Activated T-helper 1 cell treated with anti-CD3 and anti-CD28 coated beads, Interleukin-12 subunit alpha, Interleukin-12 subunit beta, Interleukin-2, Interleukin-4 antibody, amounts not matched to agents 30 ng/mL and 10 ng/mL and 1 ng/mL, durations not matched to agents 14 hours and 24 hours and 36 hours (primary cell): ENCODE measurements at regions not wholly inside any gene's neighbourhood (a gene's known extent, or its start where the extent isn't known, plus 50 kb on each side); places are given as distances from the start of the nearest gene placed in this dataset.

Source experiments
- DNase-seq: peaks from one replicate; pipeline ENCODE4 v3.0.0; 2021; ENCODE audit warnings: low spot score
- H3K27ac Mint-ChIP-seq: one replicate; pipeline ENCODE4 v1.8.0; 2021; ENCODE audit warnings: mild to moderate bottlenecking, mixed read lengths
- H3K27me3 Mint-ChIP-seq: one replicate; pipeline ENCODE4 v1.8.0; 2022; ENCODE audit warnings: mild to moderate bottlenecking, moderate library complexity, mixed read lengths; ENCODE audit not compliant: insufficient read depth
- H3K36me3 Mint-ChIP-seq: one replicate; pipeline ENCODE4 v1.8.0; 2021; ENCODE audit warnings: low read depth, mixed read lengths
- H3K4me1 Mint-ChIP-seq: one replicate; pipeline ENCODE4 v1.8.0; 2021; ENCODE audit warnings: low read depth, mixed read lengths
- H3K4me3 Mint-ChIP-seq: one replicate; pipeline ENCODE4 v1.8.0; 2021; ENCODE audit warnings: mild to moderate bottlenecking, moderate library complexity, mixed read lengths
- H3K9me3 Mint-ChIP-seq: one replicate; pipeline ENCODE4 v1.8.0; 2021; ENCODE audit warnings: mixed read lengths
- intact Hi-C: fragments of 100-400 bp; cut with micrococcal nuclease; formaldehyde crosslinking; loops from one replicate; pipeline ENCODE4 v1.15.1; 2024

- intact Hi-C loops, result no loop called here
- Mint-ChIP-seq H3K4me1 (no peaks in the 10 kb centered on the region), H3K36me3 (no peaks in the 10 kb centered on the region), H3K9me3 (peaks cover 6% of the 10 kb centered on the region), H3K27ac (no peak overlapping the region), H3K4me3 (no peak overlapping the region), H3K27me3 (no peaks in the 10 kb centered on the region)
- no peak for DNase-seq
These were observed 708.5 kb upstream of the FAM98A start for GRCh38 chr2:34307636-34308035.

- H3K27ac Mint-ChIP-seq, result no peak overlapping the region
- H3K27me3 Mint-ChIP-seq, result no peaks in the 10 kb centered on the region
- no peaks in the 10 kb centered on the region for H3K4me1 Mint-ChIP-seq
- H3K36me3 Mint-ChIP-seq, result no peaks in the 10 kb centered on the region
- no peak overlapping the region for H3K4me3 Mint-ChIP-seq
- peaks cover under 1% of the 10 kb centered on the region for H3K9me3 Mint-ChIP-seq
- intact Hi-C loops, result no loop called here
- no peak for DNase-seq
These were observed 707.6 kb upstream of the FAM98A start for GRCh38 chr2:34306745-34307144.

GRCh38 chr2:34305587-34305986, 706.5 kb upstream of the FAM98A start:
- H3K27me3 Mint-ChIP-seq, result no peaks in the 10 kb centered on the region
- intact Hi-C loops, result no loop called here
- H3K27ac Mint-ChIP-seq, result no peak overlapping the region
- DNase-seq, result no peak
- H3K4me1 Mint-ChIP-seq, result no peaks in the 10 kb centered on the region
- no peak overlapping the region for H3K4me3 Mint-ChIP-seq
- no peaks in the 10 kb centered on the region for H3K36me3 Mint-ChIP-seq
- H3K9me3 Mint-ChIP-seq, result peaks cover 3% of the 10 kb centered on the region

- Mint-ChIP-seq H3K9me3 (peaks cover 9% of the 10 kb centered on the region), H3K4me3 (no peak overlapping the region), H3K4me1 (no peaks in the 10 kb centered on the region), H3K27me3 (no peaks in the 10 kb centered on the region), H3K27ac (no peak overlapping the region), H3K36me3 (no peaks in the 10 kb centered on the region)
- no peak for DNase-seq
- intact Hi-C loops, result no loop called here
These were observed 695.9 kb upstream of the FAM98A start for GRCh38 chr2:34294961-34295360.

GRCh38 chr2:34291076-34291475, 692.0 kb upstream of the FAM98A start:
- H3K36me3 Mint-ChIP-seq, result no peaks in the 10 kb centered on the region
- no peak overlapping the region for H3K27ac Mint-ChIP-seq
- H3K27me3 Mint-ChIP-seq, result no peaks in the 10 kb centered on the region
- DNase-seq, result no peak
- no peak overlapping the region for H3K4me3 Mint-ChIP-seq
- no peaks in the 10 kb centered on the region for H3K4me1 Mint-ChIP-seq
- intact Hi-C loops, result no loop called here
- peaks cover 10% of the 10 kb centered on the region for H3K9me3 Mint-ChIP-seq

- peaks cover 17% of the 10 kb centered on the region for H3K9me3 Mint-ChIP-seq
- no peaks in the 10 kb centered on the region for H3K4me1 Mint-ChIP-seq
- H3K27me3 Mint-ChIP-seq, result no peaks in the 10 kb centered on the region
- intact Hi-C loops, result no loop called here
- H3K36me3 Mint-ChIP-seq, result no peaks in the 10 kb centered on the region
- no peak overlapping the region for H3K27ac Mint-ChIP-seq
- no peak overlapping the region for H3K4me3 Mint-ChIP-seq
- no peak for DNase-seq
These were observed 688.9 kb upstream of the FAM98A start for GRCh38 chr2:34288016-34288415.

GRCh38 chr2:34280606-34281005, 681.5 kb upstream of the FAM98A start:
- DNase-seq, result no peak
- no peaks in the 10 kb centered on the region for H3K4me1 Mint-ChIP-seq
- no peak overlapping the region for H3K4me3 Mint-ChIP-seq
- peaks cover 16% of the 10 kb centered on the region for H3K9me3 Mint-ChIP-seq
- H3K36me3 Mint-ChIP-seq, result no peaks in the 10 kb centered on the region
- intact Hi-C loops, result no loop called here
- H3K27me3 Mint-ChIP-seq, result no peaks in the 10 kb centered on the region
- H3K27ac Mint-ChIP-seq, result no peak overlapping the region

GRCh38 chr2:34266908-34267697, 668.0 kb upstream of the FAM98A start:
- H3K4me1 Mint-ChIP-seq, result no peaks in the 10 kb centered on the region
- no peaks in the 10 kb centered on the region for H3K27me3 Mint-ChIP-seq
- no peaks in the 10 kb centered on the region for H3K36me3 Mint-ChIP-seq
- no peak for DNase-seq
- peaks cover 11% of the 10 kb centered on the region for H3K9me3 Mint-ChIP-seq
- H3K27ac Mint-ChIP-seq, result no peak overlapping the region
- intact Hi-C loops, result no loop called here
- H3K4me3 Mint-ChIP-seq, result no peak overlapping the region

GRCh38 chr2:34261701-34262100, 662.6 kb upstream of the FAM98A start:
- no peaks in the 10 kb centered on the region for H3K4me1 Mint-ChIP-seq
- no peaks in the 10 kb centered on the region for H3K27me3 Mint-ChIP-seq
- H3K27ac Mint-ChIP-seq, result no peak overlapping the region
- DNase-seq, result no peak
- H3K36me3 Mint-ChIP-seq, result no peaks in the 10 kb centered on the region
- intact Hi-C loops, result no loop called here
- H3K9me3 Mint-ChIP-seq, result peaks cover 11% of the 10 kb centered on the region
- no peak overlapping the region for H3K4me3 Mint-ChIP-seq

GRCh38 chr2:34254272-34254878, 655.3 kb upstream of the FAM98A start:
- H3K36me3 Mint-ChIP-seq, result no peaks in the 10 kb centered on the region
- H3K9me3 Mint-ChIP-seq, result no peaks in the 10 kb centered on the region
- no peak overlapping the region for H3K4me3 Mint-ChIP-seq
- no peaks in the 10 kb centered on the region for H3K27me3 Mint-ChIP-seq
- intact Hi-C loops, result no loop called here
- H3K4me1 Mint-ChIP-seq, result no peaks in the 10 kb centered on the region
- no peak for DNase-seq
- no peak overlapping the region for H3K27ac Mint-ChIP-seq

GRCh38 chr2:34252111-34252510, 653.0 kb upstream of the FAM98A start:
- H3K27ac Mint-ChIP-seq, result no peak overlapping the region
- no peak for DNase-seq
- no peaks in the 10 kb centered on the region for H3K4me1 Mint-ChIP-seq
- H3K27me3 Mint-ChIP-seq, result no peaks in the 10 kb centered on the region
- intact Hi-C loops, result no loop called here
- no peaks in the 10 kb centered on the region for H3K36me3 Mint-ChIP-seq
- no peak overlapping the region for H3K4me3 Mint-ChIP-seq
- H3K9me3 Mint-ChIP-seq, result no peaks in the 10 kb centered on the region

GRCh38 chr2:34251578-34251977, 652.5 kb upstream of the FAM98A start:
- Mint-ChIP-seq H3K4me1 (no peaks in the 10 kb centered on the region), H3K4me3 (no peak overlapping the region), H3K27me3 (no peaks in the 10 kb centered on the region), H3K27ac (no peak overlapping the region), H3K36me3 (no peaks in the 10 kb centered on the region), H3K9me3 (no peaks in the 10 kb centered on the region)
- intact Hi-C loops, result no loop called here
- DNase-seq, result no peak

- DNase-seq, result no peak
- intact Hi-C loops, result no loop called here
- Mint-ChIP-seq H3K9me3 (no peaks in the 10 kb centered on the region), H3K4me1 (no peaks in the 10 kb centered on the region), H3K36me3 (no peaks in the 10 kb centered on the region), H3K4me3 (no peak overlapping the region), H3K27ac (no peak overlapping the region), H3K27me3 (no peaks in the 10 kb centered on the region)
These were observed 645.1 kb upstream of the FAM98A start for GRCh38 chr2:34244195-34244594.

GRCh38 chr2:34242763-34243123, 643.6 kb upstream of the FAM98A start:
- Mint-ChIP-seq H3K27me3 (no peaks in the 10 kb centered on the region), H3K36me3 (no peaks in the 10 kb centered on the region), H3K27ac (no peak overlapping the region), H3K4me1 (no peaks in the 10 kb centered on the region), H3K9me3 (no peaks in the 10 kb centered on the region), H3K4me3 (no peak overlapping the region)
- no peak for DNase-seq
- intact Hi-C loops, result no loop called here
